K562 (cell line): ENCODE measurements at regions not wholly inside any gene's neighbourhood (a gene's known extent, or its start where the extent isn't known, plus 50 kb on each side); places are given as distances from the start of the nearest gene placed in this dataset.

Source experiments
- ATAC-seq: fragments of 200-7000 bp; cut with Tn5 transposase; 3 replicates; pipeline ENCODE4 v1.9.1; 2020; ENCODE audit warnings: moderate library complexity
- BruUV-seq: library from RNA; stranded (reverse); fragments of 400-500 nt; replicated peaks from 2 replicates; lab custom pipeline; 2021; lab: Mats Ljungman, UMichigan
- CTCF ChIA-PET: fragments of 300-600 bp; formaldehyde crosslinking; extraction: SDS; loops from one replicate; lab custom pipeline; 2021; ENCODE audit warnings: low intra/inter-chr PET ratio; lab: Yijun Ruan, JAX
- POLR2A ChIA-PET: fragments of 300-600, 350-650 bp; sonication (Branson Sonifier 250); formaldehyde crosslinking; extraction: SDS; loops from one replicate; lab custom pipeline; 2021; ENCODE audit warnings: antibody characterized with exemption, inconsistent platforms; lab: Yijun Ruan, JAX
- DNase-seq, 4 experiments: peaks; one replicate each; pipeline versions ENCODE4 v3.0.0 to v3.0.0-alpha.2; 2011 to 2018; ENCODE audit warnings: low spot score in 3 of 4, mixed read lengths in 3 of 4; ENCODE audit errors: extremely low read depth in 1 of 4
- FAIRE-seq: peaks from 2 replicates; lab custom pipeline; 2011; peaks lifted over from hg19 to GRCh38; lab: Jason Lieb, UNC
- H2AFZ ChIP-seq: 2 replicates; pipeline ENCODE4 v1.6.0; 2011; ENCODE audit warnings: low read depth, low read length, control low read depth, inconsistent platforms
- H3K27ac ChIP-seq: fragments of 200-600 bp; 3 replicates; pipeline ENCODE4 v1.8.0; 2011; ENCODE audit warnings: low read depth, mild to moderate bottlenecking, control low read depth, inconsistent platforms, low read length, moderate library complexity, mixed read lengths; ENCODE audit errors: extremely low read depth
- H3K27me3 ChIP-seq, 2 experiments: fragments of 300-600 bp in 1 of 2; 2 replicates in 1 of 2; 3 replicates in 1 of 2; pipeline versions ENCODE4 v1.6.0 to v1.8.0; 2011; ENCODE audit warnings: inconsistent platforms in 2 of 2, low read length in 2 of 2, mild to moderate bottlenecking in 1 of 2, mixed read lengths in 1 of 2, moderate library complexity in 1 of 2; ENCODE audit not compliant: control insufficient read depth in 2 of 2, insufficient read depth in 2 of 2
- H3K36me3 ChIP-seq: fragments of 300-600 bp; 3 replicates; pipeline ENCODE4 v1.8.0; 2011; ENCODE audit warnings: mild to moderate bottlenecking, low read length, inconsistent platforms; ENCODE audit not compliant: control insufficient read depth, insufficient read depth
- H3K4me1 ChIP-seq, 2 experiments: fragments of 200-600 bp in 1 of 2; replicated peaks in 1 of 2; 2 replicates in 1 of 2; 3 replicates in 1 of 2; pipeline versions ENCODE4 v1.5.1 to v1.8.0; 2011; ENCODE audit warnings: inconsistent platforms in 2 of 2, low read length in 2 of 2, mild to moderate bottlenecking in 1 of 2, mixed read lengths in 1 of 2, moderate library complexity in 1 of 2; ENCODE audit not compliant: control insufficient read depth in 2 of 2, insufficient read depth in 2 of 2
- H3K4me2 ChIP-seq: 2 replicates; pipeline ENCODE4 v1.6.1; 2011; ENCODE audit warnings: low read length, control low read depth, inconsistent platforms, mixed read lengths; ENCODE audit not compliant: insufficient read depth
- H3K4me3 ChIP-seq: fragments of 200-600 bp; sonication (generic), shearing (Covaris generic); 2 replicates; pipeline ENCODE4 v1.5.1; 2016; ENCODE audit warnings: control low read depth, inconsistent platforms
- H3K79me2 ChIP-seq: fragments of 200-600 bp; 3 replicates; pipeline ENCODE4 v1.8.0; 2011; ENCODE audit warnings: low read length, inconsistent platforms; ENCODE audit not compliant: control insufficient read depth, insufficient read depth
- H3K9ac ChIP-seq, 2 experiments: 2 replicates each; pipeline versions ENCODE4 v1.6.0 to v1.6.1; 2011; ENCODE audit warnings: low read depth in 2 of 2, low read length in 2 of 2, control low read depth in 1 of 2, inconsistent platforms in 1 of 2, mild to moderate bottlenecking in 1 of 2, mixed read lengths in 1 of 2; ENCODE audit not compliant: insufficient read depth in 1 of 2
- H3K9me1 ChIP-seq: one replicate; pipeline ENCODE4 v1.6.0; 2011; ENCODE audit warnings: inconsistent platforms, mild to moderate bottlenecking, low read length, moderate library complexity; ENCODE audit not compliant: control insufficient read depth, insufficient read depth
- H3K9me3 ChIP-seq: replicated peaks from 2 replicates; pipeline ENCODE4 v1.5.1; 2011; ENCODE audit warnings: low read depth, low read length, inconsistent platforms; ENCODE audit not compliant: control insufficient read depth, insufficient read depth
- H4K20me1 ChIP-seq: replicated peaks from 2 replicates; pipeline ENCODE4 v1.6.1; 2011; ENCODE audit warnings: low read length, inconsistent platforms, mixed read lengths; ENCODE audit not compliant: control insufficient read depth, insufficient read depth
- CC2D1A ChIP-seq: fragments of 450-650 bp; IDR thresholded peaks from 2 replicates; pipeline ENCODE4 v1.6.1; 2017; ENCODE audit warnings: mild to moderate bottlenecking
- NFXL1 ChIP-seq: fragments of 450-650 bp; formaldehyde crosslinking; IDR thresholded peaks from 2 replicates; pipeline ENCODE4 v1.4.0; 2021; ENCODE audit warnings: mild to moderate bottlenecking
- POLR3A ChIP-seq: IDR thresholded peaks from 2 replicates; pipeline ENCODE4 v1.6.1; 2011; ENCODE audit warnings: borderline replicate concordance, mild to moderate bottlenecking, moderate library complexity; ENCODE audit not compliant: insufficient read length, insufficient read depth; ENCODE audit errors: extremely low read depth
- ZBTB1 ChIP-seq: sonication (generic); formaldehyde crosslinking; IDR thresholded peaks from 2 replicates; pipeline ENCODE4 v1.8.1; 2023; ENCODE audit warnings: missing genetic modification reagents, low read depth, mild to moderate bottlenecking, borderline replicate concordance
- ZFP30 ChIP-seq: fragments of 250-450 bp; sonication (Bioruptor Pico); IDR thresholded peaks from 2 replicates; pipeline ENCODE4 v1.8.0; 2022; ENCODE audit warnings: moderate library complexity, mild to moderate bottlenecking, inconsistent platforms, borderline replicate concordance
- ZNF830 ChIP-seq: fragments of 250-450 bp; sonication (Bioruptor Pico); IDR thresholded peaks from 2 replicates; pipeline ENCODE4 v1.5.0; 2021; ENCODE audit warnings: mild to moderate bottlenecking
- WGBS: fragments of 100-300 bp; shearing (Covaris generic); methylation state at CpG from one replicate; pipeline ENCODE4 v1.1.6; 2016; ENCODE audit warnings: low coverage, mixed read lengths; ENCODE audit not compliant: insufficient coverage; ENCODE audit errors: missing lambda C conversion rate; 5-methylcytosine and 5-hydroxymethylcytosine counted together
- in situ Hi-C: fragments of 300-500 bp; cut with MboI; formaldehyde crosslinking; loops from 4 replicates; pipeline ENCODE4 v1.15.0; 2018; ENCODE audit warnings: inconsistent platforms, mixed read lengths
- intact Hi-C: fragments of 100-400 bp; cut with micrococcal nuclease; formaldehyde crosslinking; loops from 2 replicates; pipeline ENCODE4 v1.14.2; 2022

DNA sequence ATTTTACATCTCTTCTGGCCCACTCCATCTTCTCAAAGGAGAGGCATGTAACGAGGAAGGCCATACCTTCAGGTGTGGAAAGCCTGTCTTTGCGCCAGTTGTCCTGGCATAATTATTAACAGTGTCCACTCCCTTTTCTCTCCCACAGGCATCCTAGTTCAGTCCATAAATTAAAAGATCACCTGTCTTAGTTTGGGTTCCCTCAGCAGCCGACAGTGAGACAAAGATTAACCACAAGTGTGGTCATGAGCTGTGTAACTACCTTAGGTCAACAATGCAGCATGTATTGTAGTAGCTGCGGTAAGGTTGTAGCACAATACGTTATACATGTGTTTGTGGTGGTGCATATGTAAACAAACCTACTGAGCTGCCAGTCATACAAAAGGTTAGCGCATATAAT lies 103.3 kb upstream of the GALNT15 start (continued):
- TF ChIP-seq POLR3A: no peak
- no peak for TF ChIP-seq NFXL1 (CRISPR knock-in tag)

- no peak overlapping the region for H3K4me3 ChIP-seq
- BruUV-seq: no TSS peak
- DNase-seq (no peak), FAIRE-seq (no peak), ATAC-seq (no peak)
- no peaks in the 10 kb centered on the region for H3K79me2 ChIP-seq
- H4K20me1 ChIP-seq: no peaks in the 10 kb centered on the region
- intact Hi-C loops: no loop called here
- no peak overlapping the region for H3K27ac ChIP-seq
- H3K9me1 ChIP-seq: no peaks in the 10 kb centered on the region
- no peaks in the 10 kb centered on the region for H3K27me3 ChIP-seq
- CTCF ChIA-PET: no interaction called here
- TF ChIP-seq ZBTB1 (CRISPR knock-in tag) (no peak), ZNF830 (no peak), CC2D1A (no peak), ZFP30 (CRISPR knock-in tag) (no peak)
- no peaks in the 10 kb centered on the region; the same call in 1 of the 2 replicates for H3K9me3 ChIP-seq
- H3K4me1 ChIP-seq: no peaks in the 10 kb centered on the region
- no peak overlapping the region for H3K9ac ChIP-seq
- WGBS: 5% methylated on average over 1 of the region's 1 CpG
- POLR2A ChIA-PET: no interaction called here
- no peak overlapping the region for H2AFZ ChIP-seq
- no peak overlapping the region for H3K4me2 ChIP-seq
- H3K36me3 ChIP-seq: no peaks in the 10 kb centered on the region
- in situ Hi-C loops: no loop called here
These were observed 101.9 kb upstream of the GALNT15 start for GRCh38 chr3:16072420-16073110.
